HEK293T (cell line): ENCODE measurements at regions not wholly inside any gene's neighbourhood (a gene's known extent, or its start where the extent isn't known, plus 50 kb on each side); places are given as distances from the start of the nearest gene placed in this dataset.

ENCODE experiments used
- CTCF ChIA-PET: fragments of 350-600 bp; formaldehyde crosslinking; extraction: SDS; loops from one replicate; lab custom pipeline; 2021; ENCODE audit warnings: antibody characterized with exemption, inconsistent platforms; lab: Yijun Ruan, JAX
- POLR2A ChIA-PET: fragments of 350-600 bp; formaldehyde crosslinking; extraction: SDS; loops from one replicate; lab custom pipeline; 2020; ENCODE audit warnings: antibody characterized with exemption, inconsistent platforms; lab: Yijun Ruan, JAX
- DNase-seq: peaks from one replicate; pipeline ENCODE4 v3.0.0; 2012; ENCODE audit warnings: mixed read lengths; ENCODE audit errors: extremely low spot score
- ARNT ChIP-seq: fragments of 450-650 bp; IDR thresholded peaks from 2 replicates; pipeline ENCODE4 v1.6.1; 2017; ENCODE audit warnings: mild to moderate bottlenecking
- FOXA1 ChIP-seq: fragments of 450-650 bp; IDR thresholded peaks from 2 replicates; pipeline ENCODE4 v1.6.1; 2016; ENCODE audit warnings: mild to moderate bottlenecking
- HDGF ChIP-seq: fragments of 450-650 bp; IDR thresholded peaks from 2 replicates; pipeline ENCODE4 v1.6.1; 2017; ENCODE audit warnings: antibody characterized with exemption, borderline replicate concordance
- PKNOX1 ChIP-seq: fragments of 450-650 bp; IDR thresholded peaks from 2 replicates; pipeline ENCODE4 v1.6.1; 2016
- SUZ12 ChIP-seq: fragments of 450-650 bp; IDR thresholded peaks from 2 replicates; pipeline ENCODE4 v1.6.1; 2016; ENCODE audit warnings: mild to moderate bottlenecking

- CTCF ChIA-PET: no interaction called here
- POLR2A ChIA-PET: interaction anchor here (0.7 kb wide), 1 partner anchor 14 kb away, joined by 3 read pairs; no protein-coding TSS in a partner anchor
- no peak for DNase-seq
- TF ChIP-seq FOXA1 (no peak), ARNT (no peak), SUZ12 (no peak), HDGF (no peak), PKNOX1 (no peak)
Measured at GRCh38 chr16:24677388-24677787, 52.1 kb upstream of the TNRC6A start.
